A549 (cell line): ENCODE measurements at regions not wholly inside any gene's neighbourhood (a gene's known extent, or its start where the extent isn't known, plus 50 kb on each side); places are given as distances from the start of the nearest gene placed in this dataset.

Source experiments
- ATAC-seq, 2 experiments: fragments of 200-7000 bp in 1 of 2; fragments of >200 bp in 1 of 2; cut with Nextera tagmentation in 1 of 2; cut with Tn5 transposase in 1 of 2; 3 replicates each; pipeline versions ENCODE4 v1.8.0 to v1.9.1; 2018 to 2020; ENCODE audit warnings: mild to moderate bottlenecking in 1 of 2, moderate library complexity in 1 of 2
- CTCF ChIA-PET: fragments of 300-600 bp; sonication (Branson Sonifier 250); formaldehyde crosslinking; extraction: SDS; loops from one replicate; lab custom pipeline; 2021; ENCODE audit warnings: antibody characterized with exemption, inconsistent platforms; lab: Yijun Ruan, JAX
- POLR2A ChIA-PET: fragments of 350-600 bp; formaldehyde crosslinking; extraction: SDS; loops from one replicate; lab custom pipeline; 2021; ENCODE audit warnings: antibody characterized with exemption, inconsistent platforms; lab: Yijun Ruan, JAX
- DNase-seq, 2 experiments: peaks; one replicate each; pipeline versions ENCODE4 v3.0.0 to v3.0.0-alpha.2; 2011 to 2016; ENCODE audit warnings: low read depth in 1 of 2, low spot score in 1 of 2
- FAIRE-seq: peaks from 2 replicates; lab custom pipeline; 2011; peaks lifted over from hg19 to GRCh38; lab: Jason Lieb, UNC
- H3K27ac ChIP-seq, 2 experiments: fragments of >200 bp; sonication (Bioruptor Twin); formaldehyde crosslinking; 3 replicates each; pipeline ENCODE4 v1.5.1; 2016 to 2017
- H3K4me1 ChIP-seq: fragments of >200 bp; sonication (Bioruptor Twin); formaldehyde crosslinking; 3 replicates; pipeline ENCODE4 v1.6.1; 2016
- H3K4me2 ChIP-seq: fragments of >200 bp; sonication (Bioruptor Twin); formaldehyde crosslinking; 3 replicates; pipeline ENCODE4 v1.6.1; 2016
- H3K4me3 ChIP-seq: fragments of >200 bp; sonication (Bioruptor Twin); formaldehyde crosslinking; 3 replicates; pipeline ENCODE4 v1.5.1; 2016
- H3K9me3 ChIP-seq: fragments of >200 bp; sonication (Bioruptor Twin); formaldehyde crosslinking; 3 replicates; pipeline ENCODE4 v1.6.1; 2016
- BHLHE40 ChIP-seq: IDR thresholded peaks from 2 replicates; pipeline ENCODE4 v1.6.1; 2012; ENCODE audit warnings: low read depth, low read length, inconsistent platforms
- CBX2 ChIP-seq: fragments of 200-600 bp; sonication (generic); IDR thresholded peaks from 2 replicates; pipeline ENCODE4 v1.6.1; 2016; ENCODE audit warnings: low read depth, mild to moderate bottlenecking, borderline replicate concordance
- CHD2 ChIP-seq: fragments of 150-350 bp; IDR thresholded peaks from 2 replicates; pipeline ENCODE4 v1.6.1; 2014; ENCODE audit warnings: low read length; ENCODE audit not compliant: partially characterized antibody
- EHF ChIP-seq: fragments of 250-450 bp; sonication (Bioruptor Pico); IDR thresholded peaks from 2 replicates; pipeline ENCODE4 v1.5.0; 2020; ENCODE audit warnings: mild to moderate bottlenecking
- EHMT2 ChIP-seq: fragments of 200-600 bp; sonication (generic); IDR thresholded peaks from 2 replicates; pipeline ENCODE4 v1.6.1; 2016; ENCODE audit warnings: antibody characterized with exemption, low read depth, mild to moderate bottlenecking, moderate library complexity
- EP300 ChIP-seq, 2 experiments: fragments of >200 bp; sonication (Bioruptor Twin); formaldehyde crosslinking; IDR thresholded peaks; 2 replicates in 1 of 2; 3 replicates in 1 of 2; pipeline ENCODE4 v1.6.1; 2016 to 2017
- FOXS1 ChIP-seq: fragments of 250-450 bp; sonication (Bioruptor Pico); IDR thresholded peaks from 2 replicates; pipeline ENCODE4 v1.5.0; 2020; ENCODE audit warnings: mild to moderate bottlenecking, moderate library complexity
- GATA3 ChIP-seq: IDR thresholded peaks from 2 replicates; pipeline ENCODE4 v1.6.1; 2012; ENCODE audit warnings: borderline replicate concordance
- HDAC2 ChIP-seq: fragments of 200-600 bp; sonication (generic); IDR thresholded peaks from 2 replicates; pipeline ENCODE4 v1.6.1; 2016
- HEYL ChIP-seq: fragments of 250-450 bp; sonication (Bioruptor Pico); IDR thresholded peaks from 2 replicates; pipeline ENCODE4 v1.8.0; 2021; ENCODE audit warnings: mild to moderate bottlenecking, moderate library complexity
- HOXB13 ChIP-seq: fragments of 250-450 bp; sonication (Bioruptor Pico); IDR thresholded peaks from 2 replicates; pipeline ENCODE4 v1.5.0; 2020; ENCODE audit warnings: low read depth, mild to moderate bottlenecking, moderate library complexity
- HOXB5 ChIP-seq: fragments of 250-450 bp; sonication (Bioruptor Pico); IDR thresholded peaks from 2 replicates; pipeline ENCODE4 v1.5.0; 2020; ENCODE audit warnings: mild to moderate bottlenecking, moderate library complexity
- JUN ChIP-seq, 2 experiments: fragments of >200 bp; sonication (Bioruptor Twin); formaldehyde crosslinking; IDR thresholded peaks; 2 replicates in 1 of 2; 3 replicates in 1 of 2; pipeline ENCODE4 v1.6.1; 2016 to 2017
- KDM5A ChIP-seq: fragments of 200-600 bp; sonication (generic); IDR thresholded peaks from 2 replicates; pipeline ENCODE4 v1.6.1; 2016; ENCODE audit warnings: antibody characterized with exemption, mild to moderate bottlenecking
- MAFK ChIP-seq: fragments of 450-650 bp; IDR thresholded peaks from 2 replicates; pipeline ENCODE4 v1.6.1; 2014; ENCODE audit not compliant: partially characterized antibody
- MAZ ChIP-seq: fragments of 150-350 bp; IDR thresholded peaks from 2 replicates; pipeline ENCODE4 v1.6.1; 2014; ENCODE audit warnings: antibody characterized with exemption, low read depth, low read length, borderline replicate concordance
- NFE2L2 ChIP-seq: fragments of 150-350 bp; conservative IDR thresholded peaks from 2 replicates; pipeline ENCODE4 v1.6.1; 2014; ENCODE audit warnings: low read length
- NPAS2 ChIP-seq: fragments of 250-450 bp; sonication (Bioruptor Pico); IDR thresholded peaks from 2 replicates; pipeline ENCODE4 v1.8.0; 2022; ENCODE audit warnings: mild to moderate bottlenecking, moderate library complexity, borderline replicate concordance
- POLR2AphosphoS2 ChIP-seq: conservative IDR thresholded peaks from 2 replicates; pipeline ENCODE4 v1.6.1; 2012; ENCODE audit warnings: low read length, improper control_type of control experiment, inconsistent platforms
- RAD21 ChIP-seq, 2 experiments: fragments of >200 bp in 1 of 2; sonication (Bioruptor Twin) in 1 of 2; formaldehyde crosslinking in 1 of 2; IDR thresholded peaks in 1 of 2; conservative IDR thresholded peaks in 1 of 2; 2 replicates in 1 of 2; 3 replicates in 1 of 2; pipeline ENCODE4 v1.6.1; 2012 to 2018; ENCODE audit warnings: inconsistent platforms in 1 of 2
- SMC3 ChIP-seq: fragments of >200 bp; sonication (Bioruptor Twin); formaldehyde crosslinking; IDR thresholded peaks from 3 replicates; pipeline ENCODE4 v1.6.1; 2018; ENCODE audit warnings: inconsistent platforms
- TP53 ChIP-seq: fragments of 250-450 bp; sonication (Bioruptor Pico); IDR thresholded peaks from 2 replicates; pipeline ENCODE4 v1.5.0; 2021; ENCODE audit warnings: mild to moderate bottlenecking, moderate library complexity
- ZFP36 ChIP-seq: fragments of 450-650 bp; IDR thresholded peaks from 2 replicates; pipeline ENCODE4 v1.6.1; 2014; ENCODE audit warnings: borderline replicate concordance; ENCODE audit not compliant: partially characterized antibody
- ZSCAN20 ChIP-seq: fragments of 250-450 bp; sonication (Bioruptor Pico); IDR thresholded peaks from 2 replicates; pipeline ENCODE4 v1.8.0; 2022; ENCODE audit warnings: mild to moderate bottlenecking, moderate library complexity
- WGBS: methylation state at CpG from one replicate; pipeline ENCODE4 v1.1.6; 2017; ENCODE audit errors: missing lambda C conversion rate; 5-methylcytosine and 5-hydroxymethylcytosine counted together
- TF ChIP-seq, protein P1 (sequence below): fragments of 450-650 bp; IDR thresholded peaks from 2 replicates; pipeline ENCODE4 v1.6.1; 2014; ENCODE audit warnings: antibody characterized with exemption
- TF ChIP-seq, protein P2 (sequence below): fragments of >200 bp; sonication (Bioruptor Twin); formaldehyde crosslinking; IDR thresholded peaks from 3 replicates; pipeline ENCODE4 v1.5.1; 2016
- TF ChIP-seq, protein P3 (sequence below): IDR thresholded peaks from 2 replicates; pipeline ENCODE4 v1.6.1; 2012; ENCODE audit warnings: low read depth, borderline replicate concordance
- TF ChIP-seq, protein P4 (sequence below): fragments of >200 bp; sonication (Bioruptor Twin); formaldehyde crosslinking; IDR thresholded peaks from 2 replicates; pipeline ENCODE4 v1.6.1; 2016
- TF ChIP-seq, protein P5 (sequence below): fragments of 250-450 bp; sonication (Bioruptor Pico); IDR thresholded peaks from 2 replicates; pipeline ENCODE4 v1.5.0; 2021; ENCODE audit warnings: mild to moderate bottlenecking, moderate library complexity, borderline replicate concordance
- TF ChIP-seq, protein P6 (sequence below): fragments of 250-450 bp; sonication (Bioruptor Pico); IDR thresholded peaks from 2 replicates; pipeline ENCODE4 v1.5.0; 2020; ENCODE audit warnings: low read depth, mild to moderate bottlenecking, moderate library complexity
- TF ChIP-seq, protein P7 (sequence below): IDR thresholded peaks from 2 replicates; pipeline ENCODE4 v1.6.1; 2012

DNA sequence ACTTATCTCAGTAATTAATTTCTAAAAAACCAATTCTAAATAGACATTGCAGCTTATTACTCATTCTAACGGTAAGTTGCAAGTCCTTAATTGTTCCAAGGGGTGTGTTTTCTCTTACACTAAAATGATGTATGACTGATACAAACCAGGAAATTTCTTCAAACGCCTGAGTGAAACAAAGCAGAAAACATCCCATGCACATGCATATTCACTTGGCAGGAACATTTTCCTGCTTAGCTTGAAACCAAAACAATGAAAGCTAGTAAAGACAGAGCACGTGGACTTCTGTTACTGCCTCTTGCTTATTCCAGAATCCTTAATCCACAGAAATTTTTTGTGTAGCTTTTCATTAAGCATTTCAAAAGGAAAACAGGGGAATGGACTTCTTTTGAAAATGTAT lies 187.7 kb downstream of the MTERF1 start:
- ChIA-PET CTCF (no interaction called here), POLR2A (no interaction called here)
- TF ChIP-seq MAFK (no peak), HOXB13 (no peak), JUN (IDR thresholded peaks at IDR 0.05) (no peak), BHLHE40 (no peak), HOXB5 (CRISPR knock-in tag) (no peak)
- Histone ChIP-seq H3K9me3 (no peaks in the 10 kb centered on the region), H3K4me1 (no peaks in the 10 kb centered on the region), H3K4me2 (no peak overlapping the region), H3K4me3 (no peak overlapping the region), H3K27ac (no peak overlapping the region)
- FAIRE-seq: no peak
- under 1% methylated on average over 3 of the region's 3 CpGs for WGBS
- no peak for ATAC-seq
- DNase-seq: no peak

DNA sequence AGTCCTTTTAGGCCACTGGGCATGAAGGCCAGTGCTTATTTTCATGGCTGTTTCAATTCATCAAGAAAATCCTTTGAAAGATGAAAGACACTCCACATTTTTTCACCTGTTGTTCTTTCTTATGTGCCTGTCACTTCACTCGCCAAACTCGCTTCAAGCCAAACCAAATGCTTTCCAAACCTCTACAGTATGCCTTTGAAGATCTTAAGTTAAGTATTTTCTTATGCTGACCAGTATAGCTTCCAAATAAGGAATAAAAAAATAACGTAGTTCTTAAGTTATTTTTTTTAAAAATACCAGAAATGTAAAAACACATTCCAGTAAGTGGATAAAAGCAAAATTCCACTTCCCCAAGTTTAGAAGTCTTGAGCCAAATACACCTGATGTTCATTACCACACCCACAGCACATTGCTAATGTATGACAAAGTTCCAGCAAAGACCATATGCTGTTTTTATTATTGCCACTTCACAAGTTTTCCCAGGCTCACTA lies 186.1 kb downstream of the MTERF1 start:
- no peak overlapping the region for H3K4me2 ChIP-seq

DNA sequence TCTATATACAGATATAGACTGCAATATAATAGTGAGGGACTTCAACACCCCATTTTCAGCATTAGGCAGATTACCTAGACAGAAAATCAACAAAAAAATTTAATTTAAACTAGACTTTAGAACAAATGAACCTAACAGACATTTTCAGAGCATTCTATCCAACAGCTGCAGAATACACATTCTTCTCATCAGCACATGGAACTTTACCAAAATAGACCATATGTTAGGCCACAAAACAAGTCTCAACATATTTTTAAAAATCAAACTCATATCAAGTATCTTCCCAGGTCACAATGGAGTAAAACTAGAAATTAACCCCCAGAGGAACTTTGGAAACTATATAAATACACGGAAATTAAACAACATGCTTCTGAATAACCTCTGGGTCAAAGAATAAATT lies 169.6 kb downstream of the MTERF1 start:
- FAIRE-seq (no peak), DNase-seq (no peak), ATAC-seq (no peak)
- Histone ChIP-seq H3K9me3 (no peaks in the 10 kb centered on the region), H3K4me3 (no peak overlapping the region), H3K27ac (no peak overlapping the region), H3K4me2 (no peak overlapping the region), H3K4me1 (no peaks in the 10 kb centered on the region)
- ChIA-PET CTCF (no interaction called here), POLR2A (no interaction called here)
- WGBS: 0% methylated on average over 1 of the region's 1 CpG
- TF ChIP-seq, protein P1, sequence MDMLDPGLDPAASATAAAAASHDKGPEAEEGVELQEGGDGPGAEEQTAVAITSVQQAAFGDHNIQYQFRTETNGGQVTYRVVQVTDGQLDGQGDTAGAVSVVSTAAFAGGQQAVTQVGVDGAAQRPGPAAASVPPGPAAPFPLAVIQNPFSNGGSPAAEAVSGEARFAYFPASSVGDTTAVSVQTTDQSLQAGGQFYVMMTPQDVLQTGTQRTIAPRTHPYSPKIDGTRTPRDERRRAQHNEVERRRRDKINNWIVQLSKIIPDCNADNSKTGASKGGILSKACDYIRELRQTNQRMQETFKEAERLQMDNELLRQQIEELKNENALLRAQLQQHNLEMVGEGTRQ: no peak
- TF ChIP-seq ZFP36: no peak
- TF ChIP-seq MAZ: no peak
- no peak for TF ChIP-seq GATA3
- TF ChIP-seq, protein P2, sequence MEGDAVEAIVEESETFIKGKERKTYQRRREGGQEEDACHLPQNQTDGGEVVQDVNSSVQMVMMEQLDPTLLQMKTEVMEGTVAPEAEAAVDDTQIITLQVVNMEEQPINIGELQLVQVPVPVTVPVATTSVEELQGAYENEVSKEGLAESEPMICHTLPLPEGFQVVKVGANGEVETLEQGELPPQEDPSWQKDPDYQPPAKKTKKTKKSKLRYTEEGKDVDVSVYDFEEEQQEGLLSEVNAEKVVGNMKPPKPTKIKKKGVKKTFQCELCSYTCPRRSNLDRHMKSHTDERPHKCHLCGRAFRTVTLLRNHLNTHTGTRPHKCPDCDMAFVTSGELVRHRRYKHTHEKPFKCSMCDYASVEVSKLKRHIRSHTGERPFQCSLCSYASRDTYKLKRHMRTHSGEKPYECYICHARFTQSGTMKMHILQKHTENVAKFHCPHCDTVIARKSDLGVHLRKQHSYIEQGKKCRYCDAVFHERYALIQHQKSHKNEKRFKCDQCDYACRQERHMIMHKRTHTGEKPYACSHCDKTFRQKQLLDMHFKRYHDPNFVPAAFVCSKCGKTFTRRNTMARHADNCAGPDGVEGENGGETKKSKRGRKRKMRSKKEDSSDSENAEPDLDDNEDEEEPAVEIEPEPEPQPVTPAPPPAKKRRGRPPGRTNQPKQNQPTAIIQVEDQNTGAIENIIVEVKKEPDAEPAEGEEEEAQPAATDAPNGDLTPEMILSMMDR: no peak
- TF ChIP-seq RAD21 (conservative IDR thresholded peaks at IDR 0.05 in 1 of 2, IDR thresholded peaks at IDR 0.05 in 1 of 2): no peak
- TF ChIP-seq HDAC2: no peak
- TF ChIP-seq CBX2: no peak
- TF ChIP-seq HOXB5 (CRISPR knock-in tag): no peak
- TF ChIP-seq, protein P3, sequence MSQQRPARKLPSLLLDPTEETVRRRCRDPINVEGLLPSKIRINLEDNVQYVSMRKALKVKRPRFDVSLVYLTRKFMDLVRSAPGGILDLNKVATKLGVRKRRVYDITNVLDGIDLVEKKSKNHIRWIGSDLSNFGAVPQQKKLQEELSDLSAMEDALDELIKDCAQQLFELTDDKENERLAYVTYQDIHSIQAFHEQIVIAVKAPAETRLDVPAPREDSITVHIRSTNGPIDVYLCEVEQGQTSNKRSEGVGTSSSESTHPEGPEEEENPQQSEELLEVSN: no peak
- TF ChIP-seq, protein P4, sequence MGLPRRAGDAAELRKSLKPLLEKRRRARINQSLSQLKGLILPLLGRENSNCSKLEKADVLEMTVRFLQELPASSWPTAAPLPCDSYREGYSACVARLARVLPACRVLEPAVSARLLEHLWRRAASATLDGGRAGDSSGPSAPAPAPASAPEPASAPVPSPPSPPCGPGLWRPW: no peak
- TF ChIP-seq KDM5A: no peak
- no peak for TF ChIP-seq EP300 (IDR thresholded peaks at IDR 0.05)
- no peak for TF ChIP-seq NFE2L2
- no peak for TF ChIP-seq SMC3

More for the DNA sequence above, 186.1 kb downstream of the MTERF1 start:
- no peak for ATAC-seq
- no peak for TF ChIP-seq SMC3
- no peak for TF ChIP-seq HEYL (CRISPR knock-in tag)
- TF ChIP-seq, protein P5, sequence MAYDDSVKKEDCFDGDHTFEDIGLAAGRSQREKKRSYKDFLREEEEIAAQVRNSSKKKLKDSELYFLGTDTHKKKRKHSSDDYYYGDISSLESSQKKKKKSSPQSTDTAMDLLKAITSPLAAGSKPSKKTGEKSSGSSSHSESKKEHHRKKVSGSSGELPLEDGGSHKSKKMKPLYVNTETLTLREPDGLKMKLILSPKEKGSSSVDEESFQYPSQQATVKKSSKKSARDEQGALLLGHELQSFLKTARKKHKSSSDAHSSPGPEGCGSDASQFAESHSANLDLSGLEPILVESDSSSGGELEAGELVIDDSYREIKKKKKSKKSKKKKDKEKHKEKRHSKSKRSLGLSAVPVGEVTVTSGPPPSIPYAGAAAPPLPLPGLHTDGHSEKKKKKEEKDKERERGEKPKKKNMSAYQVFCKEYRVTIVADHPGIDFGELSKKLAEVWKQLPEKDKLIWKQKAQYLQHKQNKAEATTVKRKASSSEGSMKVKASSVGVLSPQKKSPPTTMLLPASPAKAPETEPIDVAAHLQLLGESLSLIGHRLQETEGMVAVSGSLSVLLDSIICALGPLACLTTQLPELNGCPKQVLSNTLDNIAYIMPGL (CRISPR knock-in tag): no peak
- no peak for TF ChIP-seq FOXS1 (CRISPR knock-in tag)
- no peak for TF ChIP-seq POLR2AphosphoS2
- no peak for TF ChIP-seq HOXB13
- TF ChIP-seq ZFP36: no peak
- TF ChIP-seq, protein P6, sequence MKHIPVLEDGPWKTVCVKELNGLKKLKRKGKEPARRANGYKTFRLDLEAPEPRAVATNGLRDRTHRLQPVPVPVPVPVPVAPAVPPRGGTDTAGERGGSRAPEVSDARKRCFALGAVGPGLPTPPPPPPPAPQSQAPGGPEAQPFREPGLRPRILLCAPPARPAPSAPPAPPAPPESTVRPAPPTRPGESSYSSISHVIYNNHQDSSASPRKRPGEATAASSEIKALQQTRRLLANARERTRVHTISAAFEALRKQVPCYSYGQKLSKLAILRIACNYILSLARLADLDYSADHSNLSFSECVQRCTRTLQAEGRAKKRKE (CRISPR knock-in tag): no peak
- no peak for TF ChIP-seq MAZ
- no peak for TF ChIP-seq NPAS2 (CRISPR knock-in tag)
- TF ChIP-seq, protein P7, sequence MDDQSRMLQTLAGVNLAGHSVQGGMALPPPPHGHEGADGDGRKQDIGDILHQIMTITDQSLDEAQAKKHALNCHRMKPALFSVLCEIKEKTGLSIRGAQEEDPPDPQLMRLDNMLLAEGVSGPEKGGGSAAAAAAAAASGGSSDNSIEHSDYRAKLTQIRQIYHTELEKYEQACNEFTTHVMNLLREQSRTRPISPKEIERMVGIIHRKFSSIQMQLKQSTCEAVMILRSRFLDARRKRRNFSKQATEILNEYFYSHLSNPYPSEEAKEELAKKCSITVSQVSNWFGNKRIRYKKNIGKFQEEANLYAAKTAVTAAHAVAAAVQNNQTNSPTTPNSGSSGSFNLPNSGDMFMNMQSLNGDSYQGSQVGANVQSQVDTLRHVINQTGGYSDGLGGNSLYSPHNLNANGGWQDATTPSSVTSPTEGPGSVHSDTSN: no peak
- no peak for TF ChIP-seq HDAC2
- TF ChIP-seq KDM5A: no peak
- TF ChIP-seq EHMT2: no peak
- TF ChIP-seq ZSCAN20: no peak
- TF ChIP-seq EHF (CRISPR knock-in tag): no peak
- no peak for TF ChIP-seq CHD2
- no peak for TF ChIP-seq TP53 (CRISPR knock-in tag)
- ChIA-PET CTCF (no interaction called here), POLR2A (no interaction called here)
- FAIRE-seq: no peak
- DNase-seq: no peak
- no peaks in the 10 kb centered on the region for H3K9me3 ChIP-seq
- no peak overlapping the region for H3K4me3 ChIP-seq
- WGBS: 25% methylated on average over 3 of the region's 3 CpGs
- no peaks in the 10 kb centered on the region for H3K4me1 ChIP-seq
- H3K27ac ChIP-seq: no peak overlapping the region
